Mesenteric fat pad (tissue), 1 donor: ENCODE measurements at regions not wholly inside any gene's neighbourhood (a gene's known extent, or its start where the extent isn't known, plus 50 kb on each side); places are given as distances from the start of the nearest gene placed in this dataset.
"Not testable (repeated sequence)": the region's sequence is repeated elsewhere in the genome, so short reads cannot be mapped to it uniquely, and the experiment has no call there.

Experiments
- DNase-seq: peaks from one replicate; pipeline ENCODE4 v3.0.0-alpha.2; 2020; ENCODE audit warnings: low spot score
- donor health status: DM: yes; HTN: yes; CAD: no.

- DNase-seq: no peak
These were observed 225.9 kb upstream of the PCSK5 start for GRCh38 chr9:75664597-75664996.

GRCh38 chr9:75666856-75667554 is 223.5 kb upstream of the PCSK5 start:
- DNase-seq: no peak

- DNase-seq: no peak
These were observed 220.8 kb upstream of the PCSK5 start for GRCh38 chr9:75669721-75670120.

GRCh38 chr9:75671354-75671753 is 219.1 kb upstream of the PCSK5 start:
- DNase-seq: no peak

- no peak for DNase-seq
These were observed 218.0 kb upstream of the PCSK5 start for GRCh38 chr9:75672478-75672877.

- DNase-seq: no peak
These were observed 206.9 kb upstream of the PCSK5 start for GRCh38 chr9:75683591-75683990.

GRCh38 chr9:75685062-75685461 is 205.4 kb upstream of the PCSK5 start:
- no peak for DNase-seq

- DNase-seq: no peak
These were observed 203.0 kb upstream of the PCSK5 start for GRCh38 chr9:75687359-75687953.

- not testable (repeated sequence) for DNase-seq
These were observed 199.9 kb upstream of the PCSK5 start for GRCh38 chr9:75690551-75690950.

GRCh38 chr9:75691408-75691807 is 199.1 kb upstream of the PCSK5 start:
- DNase-seq: no peak

- no peak for DNase-seq
These were observed 198.2 kb upstream of the PCSK5 start for GRCh38 chr9:75692309-75692708.

GRCh38 chr9:75695921-75696320 is 194.6 kb upstream of the PCSK5 start:
- DNase-seq: no peak

GRCh38 chr9:75699017-75699416 is 191.5 kb upstream of the PCSK5 start:
- DNase-seq: no peak

- no peak for DNase-seq
These were observed 190.7 kb upstream of the PCSK5 start for GRCh38 chr9:75699625-75700251.

- DNase-seq: no peak
These were observed 190.2 kb upstream of the PCSK5 start for GRCh38 chr9:75700252-75700640.

- DNase-seq: no peak
These were observed 183.3 kb upstream of the PCSK5 start for GRCh38 chr9:75707191-75707590.

GRCh38 chr9:75709698-75710097 is 180.8 kb upstream of the PCSK5 start:
- DNase-seq: no peak

- no peak for DNase-seq
These were observed 177.8 kb upstream of the PCSK5 start for GRCh38 chr9:75712700-75713099.

GRCh38 chr9:75713335-75713734 is 177.1 kb upstream of the PCSK5 start:
- DNase-seq: no peak

- DNase-seq: no peak
These were observed 175.1 kb upstream of the PCSK5 start for GRCh38 chr9:75715360-75715759.

GRCh38 chr9:75718677-75719076 is 171.8 kb upstream of the PCSK5 start:
- no peak for DNase-seq

GRCh38 chr9:75728391-75728790 is 162.1 kb upstream of the PCSK5 start:
- DNase-seq: no peak

- no peak for DNase-seq
These were observed 155.7 kb upstream of the PCSK5 start for GRCh38 chr9:75734802-75735201.
